ENCODE measurements at regions not wholly inside any gene's neighbourhood (a gene's known extent, or its start where the extent isn't known, plus 50 kb on each side); places are given as distances from the start of the nearest gene placed in this dataset.

- no peak for DNase-seq (ENCODE audit: low read depth)
Measured at GRCh38 chr3:178397836-178398235, 138.4 kb upstream of the KCNMB2 start.

- no peak for DNase-seq (ENCODE audit: low read depth)
Measured at GRCh38 chr3:178404961-178405360, 131.3 kb upstream of the KCNMB2 start.

DNA sequence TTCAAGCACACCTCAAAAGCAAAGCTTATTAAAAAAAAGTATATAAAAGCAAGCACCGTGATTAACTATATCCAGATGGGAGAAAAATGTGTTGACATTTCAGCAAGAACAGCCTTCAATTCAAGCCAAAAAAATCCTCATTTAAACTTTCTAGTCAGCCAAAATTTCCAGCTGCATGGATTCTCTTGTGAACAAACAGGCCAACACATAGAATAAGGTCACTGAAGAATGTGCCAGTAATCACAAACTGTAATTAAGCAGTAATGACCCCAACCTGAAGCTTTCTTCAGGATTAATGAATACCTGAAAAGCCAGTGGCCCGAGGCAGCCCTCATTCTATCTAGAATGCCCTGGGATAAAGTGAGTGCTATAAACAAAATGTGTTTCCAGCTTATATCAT is 130.7 kb upstream of the KCNMB2 start:
- no peak for DNase-seq (ENCODE audit: low read depth)

GRCh38 chr3:178406206-178406605 is 130.0 kb upstream of the KCNMB2 start:
- DNase-seq (ENCODE audit: low read depth), result no peak

- DNase-seq (ENCODE audit: low read depth), result no peak
Measured at GRCh38 chr3:178415384-178415783, 120.9 kb upstream of the KCNMB2 start.

DNA sequence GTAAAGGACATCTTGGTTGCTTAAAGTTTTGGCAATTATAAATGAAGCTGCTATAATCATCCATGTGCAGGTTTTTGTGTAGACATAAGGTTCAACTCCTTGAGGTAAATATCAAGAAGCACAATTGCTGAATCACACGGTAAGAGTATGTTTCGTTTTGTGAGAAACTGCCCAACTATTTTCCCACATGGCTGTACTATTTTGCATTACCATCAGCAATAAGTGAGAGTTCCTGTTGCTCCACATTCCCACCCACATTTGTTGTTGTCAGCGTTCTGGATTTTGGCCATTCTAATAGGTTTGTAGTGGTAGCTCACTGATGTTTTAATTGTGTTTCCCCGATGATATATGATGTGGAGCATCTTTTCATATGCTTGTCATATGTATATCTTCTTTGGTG is 118.5 kb upstream of the KCNMB2 start:
- no peak for DNase-seq (ENCODE audit: low read depth)

DNA sequence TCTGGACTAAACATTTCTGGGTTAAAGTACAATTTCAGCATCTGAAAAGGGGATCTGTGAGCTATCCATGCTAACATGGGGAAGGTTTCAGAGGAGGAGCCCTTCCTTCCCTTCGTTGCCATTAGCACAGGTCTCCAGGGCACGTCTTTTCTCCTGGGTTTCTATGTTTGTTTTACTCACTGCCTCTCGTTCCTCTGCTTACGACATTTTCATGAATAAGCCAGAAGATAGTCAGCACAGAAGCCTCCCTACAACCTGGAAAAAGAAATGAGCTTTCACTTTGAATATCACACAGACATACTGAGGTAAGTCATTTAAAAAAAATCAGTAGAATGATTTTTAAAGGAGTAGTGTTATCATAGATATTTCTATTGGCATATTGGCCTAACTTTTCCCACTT is 117.2 kb upstream of the KCNMB2 start:
- no peak for DNase-seq (ENCODE audit: low read depth)

- DNase-seq (ENCODE audit: low read depth), result no peak
Measured at GRCh38 chr3:178420033-178420432, 116.2 kb upstream of the KCNMB2 start.

- no peak for DNase-seq (ENCODE audit: low read depth)
Measured at GRCh38 chr3:178421069-178421468, 115.2 kb upstream of the KCNMB2 start.

- DNase-seq (ENCODE audit: low read depth), result no peak
Measured at GRCh38 chr3:178422406-178422805, 113.8 kb upstream of the KCNMB2 start.

DNA sequence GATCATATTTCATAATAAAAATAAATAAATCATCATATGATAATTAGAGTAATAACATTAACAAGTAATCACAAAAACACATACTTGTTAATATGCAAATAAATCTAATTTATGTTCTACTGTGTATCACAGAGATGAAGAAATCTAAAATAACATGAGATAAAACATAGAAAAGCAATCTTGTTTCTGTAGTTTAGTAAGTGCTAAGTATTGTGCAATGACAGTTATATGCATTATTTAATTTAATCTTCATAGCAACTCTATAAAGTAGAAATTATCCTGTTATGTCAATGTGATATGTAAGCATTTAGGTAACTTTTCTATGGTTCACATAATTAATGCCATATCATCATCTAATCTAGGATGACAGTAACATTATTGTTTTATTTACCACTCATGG is 108.2 kb upstream of the KCNMB2 start:
- DNase-seq (ENCODE audit: low read depth), result no peak

DNA sequence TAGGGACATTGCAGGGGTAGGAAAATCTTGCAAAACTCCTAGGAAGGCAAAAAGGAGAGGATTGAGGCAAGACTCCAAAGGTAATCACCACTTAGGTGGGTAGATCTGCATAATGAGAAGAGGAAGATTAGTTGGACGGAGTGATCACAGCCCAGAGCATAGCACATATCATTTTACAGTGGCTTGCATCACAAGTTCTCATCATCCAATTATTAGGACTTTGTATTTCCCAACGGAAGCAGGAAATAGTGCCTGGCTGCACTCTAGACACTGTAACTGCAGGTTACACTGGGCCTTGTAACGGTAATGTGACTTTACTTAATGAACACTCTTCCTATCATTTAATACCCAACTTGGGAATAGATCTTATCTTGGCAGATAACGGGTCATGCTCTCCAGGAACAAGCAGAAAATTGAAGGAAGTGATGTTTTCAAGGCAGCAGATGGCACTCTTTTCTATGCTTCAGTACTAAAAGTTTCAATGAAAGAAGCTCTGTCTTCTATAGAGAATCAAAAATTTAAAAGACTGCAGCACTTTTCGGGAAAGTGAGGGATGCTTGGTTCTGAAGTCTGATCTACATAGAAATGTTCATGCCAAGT is 101.9 kb upstream of the KCNMB2 start:
- DNase-seq (ENCODE audit: low read depth), result no peak

GRCh38 chr3:178435575-178435974 is 100.7 kb upstream of the KCNMB2 start:
- DNase-seq (ENCODE audit: low read depth), result no peak

- no peak for DNase-seq (ENCODE audit: low read depth)
Measured at GRCh38 chr3:178436773-178437172, 99.5 kb upstream of the KCNMB2 start.

- DNase-seq (ENCODE audit: low read depth), result no peak
Measured at GRCh38 chr3:178437236-178437635, 99.0 kb upstream of the KCNMB2 start.

GRCh38 chr3:178439504-178439903 is 96.7 kb upstream of the KCNMB2 start:
- DNase-seq (ENCODE audit: low read depth), result no peak

- no peak for DNase-seq (ENCODE audit: low read depth)
Measured at GRCh38 chr3:178440043-178440442, 96.2 kb upstream of the KCNMB2 start.

DNA sequence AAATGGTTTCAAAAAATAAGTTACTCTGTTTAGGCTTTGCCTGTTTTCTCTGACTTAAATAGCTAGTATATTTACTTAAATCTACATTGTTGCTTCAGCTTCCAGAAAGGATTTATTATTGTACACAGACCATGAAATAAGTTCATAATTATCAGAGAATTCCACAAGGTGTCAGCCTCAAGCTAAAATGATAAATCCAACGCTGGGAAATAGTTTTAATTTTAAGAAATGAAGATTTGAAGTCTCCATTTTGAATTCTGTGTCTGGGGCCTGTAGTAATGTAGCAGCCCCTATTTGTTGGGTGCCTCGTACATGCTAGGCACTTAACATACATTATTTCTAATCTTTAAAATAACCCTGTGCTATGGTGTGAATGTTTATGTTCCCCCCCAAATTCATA is 92.6 kb upstream of the KCNMB2 start:
- no peak for DNase-seq (ENCODE audit: low read depth)

DNA sequence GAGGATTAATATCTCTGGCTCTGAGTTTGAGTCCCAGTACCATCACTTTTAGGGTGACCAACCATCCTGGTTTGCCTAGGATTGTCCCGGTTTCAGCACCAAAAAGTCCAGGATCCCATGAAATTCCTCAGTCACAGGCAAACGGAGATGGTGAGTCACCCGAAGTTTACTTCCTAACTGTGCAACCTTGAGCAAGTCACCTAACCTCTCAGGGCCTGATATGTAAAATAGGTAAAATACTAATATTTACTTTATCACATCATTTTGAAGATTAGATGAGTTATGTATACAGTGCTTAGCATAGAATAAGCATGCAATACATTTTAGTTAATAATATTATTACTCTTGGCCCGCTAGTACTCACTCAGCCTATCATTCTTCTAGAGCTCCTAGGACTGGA is 91.1 kb upstream of the KCNMB2 start:
- no peak for DNase-seq (ENCODE audit: low read depth)

- DNase-seq (ENCODE audit: low read depth), result no peak
Measured at GRCh38 chr3:178446059-178446458, 90.2 kb upstream of the KCNMB2 start.

DNA sequence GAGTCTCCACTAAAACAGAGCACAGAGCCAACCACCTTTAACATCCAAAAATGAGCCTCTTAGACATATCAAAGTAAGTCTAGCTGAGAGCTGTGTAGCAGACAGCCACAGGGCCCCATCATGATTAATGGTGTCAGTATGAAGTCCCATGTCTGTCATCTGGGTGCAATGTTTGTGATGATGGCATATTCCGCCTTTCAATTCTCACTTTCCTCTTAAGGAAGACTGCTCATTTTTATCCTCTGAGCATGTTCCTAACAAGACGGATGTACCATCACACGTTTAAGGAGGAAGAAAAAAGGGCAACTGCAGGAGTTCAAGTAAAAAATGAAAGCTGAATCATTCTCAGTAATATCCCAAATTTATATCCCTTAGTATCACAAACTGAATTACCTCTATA is 85.8 kb upstream of the KCNMB2 start:
- no peak for DNase-seq (ENCODE audit: low read depth)

GRCh38 chr3:178451799-178452198 is 84.4 kb upstream of the KCNMB2 start:
- no peak for DNase-seq (ENCODE audit: low read depth)

- DNase-seq (ENCODE audit: low read depth), result no peak
Measured at GRCh38 chr3:178454726-178455125, 81.5 kb upstream of the KCNMB2 start.

GRCh38 chr3:178455226-178455625 is 81.0 kb upstream of the KCNMB2 start:
- no peak for DNase-seq (ENCODE audit: low read depth)

DNA sequence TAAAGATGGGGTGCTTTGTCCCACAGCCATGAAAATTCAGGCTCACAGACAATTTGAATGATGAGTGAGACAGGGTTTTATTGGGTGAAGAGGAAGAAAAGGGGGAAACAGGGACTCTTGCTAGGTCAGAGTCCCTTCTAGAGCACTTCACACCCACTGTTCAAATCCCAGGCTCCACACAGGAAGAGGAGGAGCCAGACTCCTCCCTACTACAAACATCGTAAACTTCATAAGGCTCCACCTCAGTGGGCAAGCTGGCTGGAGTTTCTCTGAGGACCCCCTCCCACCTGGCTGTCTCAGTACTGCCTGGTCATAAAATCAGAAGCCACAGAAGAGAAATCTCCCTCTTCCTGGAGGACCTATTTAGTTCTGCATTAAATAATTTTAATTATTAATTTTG is 80.3 kb upstream of the KCNMB2 start:
- no peak for DNase-seq (ENCODE audit: low read depth)
